MCF 10A (cell line): ENCODE measurements at regions not wholly inside any gene's neighbourhood (a gene's known extent, or its start where the extent isn't known, plus 50 kb on each side); places are given as distances from the start of the nearest gene placed in this dataset.

ENCODE experiments used
- BruUV-seq: library from RNA; stranded (reverse); fragments of 400-500 nt; replicated peaks from 2 replicates; lab custom pipeline; 2021; lab: Mats Ljungman, UMichigan
- CTCF ChIA-PET: fragments of 300-600 bp; sonication (Branson Sonifier 250); formaldehyde crosslinking; extraction: SDS; loops from one replicate; lab custom pipeline; 2021; ENCODE audit warnings: antibody characterized with exemption, inconsistent platforms; lab: Yijun Ruan, JAX
- POLR2A ChIA-PET: fragments of 300-600, 350-650 bp; sonication (Branson Sonifier 250); formaldehyde crosslinking; extraction: SDS; loops from one replicate; lab custom pipeline; 2020; ENCODE audit warnings: antibody characterized with exemption, inconsistent platforms; lab: Yijun Ruan, JAX
- DNase-seq: peaks from one replicate; pipeline ENCODE4 v3.0.0-alpha.2; 2018; ENCODE audit not compliant: unreplicated experiment
- H3K27ac Mint-ChIP-seq: one replicate; pipeline ENCODE4 v1.8.0; 2022; ENCODE audit warnings: mild to moderate bottlenecking, low read depth, mixed read lengths; ENCODE audit not compliant: unreplicated experiment
- H3K27me3 Mint-ChIP-seq: one replicate; pipeline ENCODE4 v1.8.0; 2022; ENCODE audit warnings: mixed read lengths; ENCODE audit not compliant: insufficient read depth, unreplicated experiment
- H3K36me3 Mint-ChIP-seq: one replicate; pipeline ENCODE4 v1.8.0; 2022; ENCODE audit warnings: mild to moderate bottlenecking, moderate library complexity, mixed read lengths; ENCODE audit not compliant: insufficient read depth, unreplicated experiment
- H3K4me1 Mint-ChIP-seq: one replicate; pipeline ENCODE4 v1.8.0; 2022; ENCODE audit warnings: mixed read lengths; ENCODE audit not compliant: insufficient read depth, unreplicated experiment
- H3K4me3 Mint-ChIP-seq: one replicate; pipeline ENCODE4 v1.8.0; 2022; ENCODE audit warnings: mild to moderate bottlenecking, moderate library complexity, mixed read lengths; ENCODE audit not compliant: unreplicated experiment
- H3K9me3 Mint-ChIP-seq: one replicate; pipeline ENCODE4 v1.8.0; 2022; ENCODE audit warnings: mixed read lengths; ENCODE audit not compliant: unreplicated experiment
- CTCF ChIP-seq: fragments of 200-600 bp; IDR thresholded peaks from one replicate; pipeline ENCODE4 v1.8.0; 2022; ENCODE audit warnings: antibody characterized with exemption, mild to moderate bottlenecking; ENCODE audit not compliant: unreplicated experiment
- intact Hi-C: fragments of 100-400 bp; cut with micrococcal nuclease; formaldehyde crosslinking; loops from 2 replicates; pipeline ENCODE4 v1.14.1; 2022

- POLR2A ChIA-PET, result interaction anchor here (1.0 kb wide), 1 partner anchor 12 kb away, joined by 3 read pairs; no protein-coding TSS in a partner anchor
- CTCF ChIA-PET, result no interaction called here
- BruUV-seq, result no TSS peak
- no peaks in the 10 kb centered on the region for H3K36me3 Mint-ChIP-seq
- TF ChIP-seq CTCF, result no peak
- H3K4me1 Mint-ChIP-seq, result no peaks in the 10 kb centered on the region
- DNase-seq, result no peak
- H3K4me3 Mint-ChIP-seq, result no peak overlapping the region
- intact Hi-C loops, result no loop called here
- no peaks in the 10 kb centered on the region for H3K9me3 Mint-ChIP-seq
- no peak overlapping the region for H3K27ac Mint-ChIP-seq
- H3K27me3 Mint-ChIP-seq, result peaks cover 11% of the 10 kb centered on the region
These were observed 466.9 kb upstream of the HNRNPA3 start for GRCh38 chr2:176745543-176746200.

- H3K27ac Mint-ChIP-seq, result no peak overlapping the region
- no peaks in the 10 kb centered on the region for H3K36me3 Mint-ChIP-seq
These were observed 466.2 kb upstream of the HNRNPA3 start for GRCh38 chr2:176746411-176746810.

GRCh38 chr2:176747506-176747905, 465.1 kb upstream of the HNRNPA3 start:
- no peak for DNase-seq
- H3K9me3 Mint-ChIP-seq, result no peaks in the 10 kb centered on the region
- CTCF ChIA-PET, result no interaction called here
- no peak for TF ChIP-seq CTCF
- H3K4me3 Mint-ChIP-seq, result no peak overlapping the region
- no peaks in the 10 kb centered on the region for H3K36me3 Mint-ChIP-seq
- H3K27me3 Mint-ChIP-seq, result peaks cover 11% of the 10 kb centered on the region
- intact Hi-C loops, result no loop called here
- no peaks in the 10 kb centered on the region for H3K4me1 Mint-ChIP-seq
- H3K27ac Mint-ChIP-seq, result no peak overlapping the region
- POLR2A ChIA-PET, result interaction anchor here (0.7 to 1.8 kb wide), 2 partner anchors 11 to 73 kb away, joined by 3 read pairs; no protein-coding TSS in a partner anchor
- no TSS peak for BruUV-seq

More at GRCh38 chr2:176746411-176746810, 466.2 kb upstream of the HNRNPA3 start:
- Mint-ChIP-seq H3K27me3 (peaks cover 11% of the 10 kb centered on the region), H3K4me3 (no peak overlapping the region), H3K9me3 (no peaks in the 10 kb centered on the region), H3K4me1 (no peaks in the 10 kb centered on the region)
- intact Hi-C loops, result no loop called here
- DNase-seq, result no peak
- no peak for TF ChIP-seq CTCF
- ChIA-PET POLR2A (interaction anchor here (1.0 kb wide), 1 partner anchor 13 kb away, joined by 3 read pairs; no protein-coding TSS in a partner anchor), CTCF (no interaction called here)
- BruUV-seq, result no TSS peak

- TF ChIP-seq CTCF, result no peak
- H3K36me3 Mint-ChIP-seq, result no peaks in the 10 kb centered on the region
- H3K4me1 Mint-ChIP-seq, result no peaks in the 10 kb centered on the region
- ChIA-PET POLR2A (interaction anchor here (0.7 to 1.8 kb wide), 2 partner anchors 12 to 72 kb away, joined by 3 read pairs; no protein-coding TSS in a partner anchor), CTCF (interaction anchor here (0.6 kb wide), 2 partner anchors 406 to 1361 kb away, joined by 3 to 4 read pairs; no protein-coding TSS in a partner anchor)
- BruUV-seq, result no TSS peak
- DNase-seq, result no peak
- H3K9me3 Mint-ChIP-seq, result no peaks in the 10 kb centered on the region
- no peak overlapping the region for H3K27ac Mint-ChIP-seq
- no peak overlapping the region for H3K4me3 Mint-ChIP-seq
- intact Hi-C loops, result no loop called here
- peaks cover 11% of the 10 kb centered on the region for H3K27me3 Mint-ChIP-seq
These were observed 464.7 kb upstream of the HNRNPA3 start for GRCh38 chr2:176747928-176748327.
